SK-N-SH (cell line): ENCODE measurements at regions not wholly inside any gene's neighbourhood (a gene's known extent, or its start where the extent isn't known, plus 50 kb on each side); places are given as distances from the start of the nearest gene placed in this dataset.

Experiments
- EZH2phosphoT487 ChIP-seq: fragments of 200-600 bp; sonication (generic); IDR thresholded peaks from 2 replicates; pipeline ENCODE4 v1.6.1; 2017; ENCODE audit warnings: low read depth, mixed run types, mild to moderate bottlenecking, antibody characterized with exemption, moderate library complexity, borderline replicate concordance
- POLR2AphosphoS5 ChIP-seq: IDR thresholded peaks from 2 replicates; pipeline ENCODE4 v1.6.1; 2012; ENCODE audit warnings: low read depth, low read length
- RCOR1 ChIP-seq: fragments of 150-350 bp; IDR thresholded peaks from 2 replicates; pipeline ENCODE4 v1.6.1; 2017; ENCODE audit warnings: antibody characterized with exemption, low read length
- RXRA ChIP-seq: IDR thresholded peaks from 2 replicates; pipeline ENCODE4 v1.4.0; 2012; ENCODE audit warnings: low read depth, mild to moderate bottlenecking, borderline replicate concordance
- TAF1 ChIP-seq: IDR thresholded peaks from 2 replicates; pipeline ENCODE4 v1.6.1; 2012; ENCODE audit warnings: low read depth, mild to moderate bottlenecking, low read length, moderate library complexity, borderline replicate concordance
- TCF12 ChIP-seq: IDR thresholded peaks from 2 replicates; pipeline ENCODE4 v1.4.0; 2012
- TEAD4 ChIP-seq: IDR thresholded peaks from 2 replicates; pipeline ENCODE4 v1.4.0; 2012; ENCODE audit warnings: mild to moderate bottlenecking, borderline replicate concordance; ENCODE audit not compliant: insufficient read depth
- TF ChIP-seq, protein P1 (sequence below): fragments of 200-600 bp; sonication (generic); IDR thresholded peaks from 2 replicates; pipeline ENCODE4 v1.6.1; 2017; ENCODE audit warnings: antibody characterized with exemption, mild to moderate bottlenecking, moderate library complexity

GRCh38 chr5:168020542-168021294, 270.7 kb upstream of the WWC1 start:
- TF ChIP-seq TEAD4 (no peak), TAF1 (no peak), TCF12 (no peak), RCOR1 (no peak), POLR2AphosphoS5 (no peak), RXRA (no peak), EZH2phosphoT487 (no peak)
- TF ChIP-seq, protein P1, sequence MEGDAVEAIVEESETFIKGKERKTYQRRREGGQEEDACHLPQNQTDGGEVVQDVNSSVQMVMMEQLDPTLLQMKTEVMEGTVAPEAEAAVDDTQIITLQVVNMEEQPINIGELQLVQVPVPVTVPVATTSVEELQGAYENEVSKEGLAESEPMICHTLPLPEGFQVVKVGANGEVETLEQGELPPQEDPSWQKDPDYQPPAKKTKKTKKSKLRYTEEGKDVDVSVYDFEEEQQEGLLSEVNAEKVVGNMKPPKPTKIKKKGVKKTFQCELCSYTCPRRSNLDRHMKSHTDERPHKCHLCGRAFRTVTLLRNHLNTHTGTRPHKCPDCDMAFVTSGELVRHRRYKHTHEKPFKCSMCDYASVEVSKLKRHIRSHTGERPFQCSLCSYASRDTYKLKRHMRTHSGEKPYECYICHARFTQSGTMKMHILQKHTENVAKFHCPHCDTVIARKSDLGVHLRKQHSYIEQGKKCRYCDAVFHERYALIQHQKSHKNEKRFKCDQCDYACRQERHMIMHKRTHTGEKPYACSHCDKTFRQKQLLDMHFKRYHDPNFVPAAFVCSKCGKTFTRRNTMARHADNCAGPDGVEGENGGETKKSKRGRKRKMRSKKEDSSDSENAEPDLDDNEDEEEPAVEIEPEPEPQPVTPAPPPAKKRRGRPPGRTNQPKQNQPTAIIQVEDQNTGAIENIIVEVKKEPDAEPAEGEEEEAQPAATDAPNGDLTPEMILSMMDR = peak; percentile 55
